Middle frontal gyrus (tissue), 1 donor: ENCODE measurements at regions not wholly inside any gene's neighbourhood (a gene's known extent, or its start where the extent isn't known, plus 50 kb on each side); places are given as distances from the start of the nearest gene placed in this dataset.
A peak's percentile ranks its signal among the peaks of the same experiment; 100 is the strongest.
"Not testable (repeated sequence)": the region's sequence is repeated elsewhere in the genome, so short reads cannot be mapped to it uniquely, and the experiment has no call there.

Experiments
- DNase-seq: peaks from one replicate; pipeline ENCODE4 v3.0.0-alpha.2; 2015; ENCODE audit warnings: low spot score; ENCODE audit errors: extremely low spot score

DNA sequence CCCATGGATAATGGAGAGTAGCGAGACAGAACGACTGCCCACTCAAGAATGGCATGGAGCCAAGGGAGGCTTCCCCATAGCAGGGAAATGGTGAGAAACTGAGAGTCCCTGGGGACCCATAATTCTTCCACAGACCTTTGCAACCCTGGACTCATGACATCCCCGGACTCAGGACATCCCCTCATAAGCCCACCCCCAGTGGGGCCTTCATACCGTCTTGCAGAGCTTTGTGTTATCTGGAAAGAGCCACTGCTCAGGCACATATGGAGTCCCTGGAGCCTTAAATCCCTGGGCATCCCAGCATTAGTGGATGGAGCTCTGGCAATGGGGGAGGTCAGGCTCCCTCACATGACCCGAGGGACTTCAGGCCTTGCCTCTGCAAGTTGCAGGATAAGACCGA, 865.4 kb upstream of the ARRDC3 start:
- DNase-seq, result no peak

DNA sequence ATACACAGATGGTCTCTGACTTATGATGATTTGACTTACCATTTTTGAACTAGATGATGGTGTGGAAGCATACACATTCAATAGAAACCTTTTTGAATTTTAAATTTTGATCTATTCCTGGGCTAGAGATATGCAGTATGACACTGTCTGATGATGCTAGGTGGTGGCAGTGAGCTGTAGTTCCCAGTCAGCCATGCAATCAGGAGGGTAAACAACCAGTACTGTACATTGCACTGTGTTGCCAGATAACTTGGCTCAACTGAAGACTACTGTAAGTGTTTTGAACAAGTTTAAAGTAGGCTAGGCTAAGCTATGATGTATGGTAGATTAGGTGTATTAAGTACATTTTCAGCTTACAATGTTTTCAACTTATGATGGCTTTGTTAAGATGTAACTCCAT, 859.1 kb upstream of the ARRDC3 start:
- no peak for DNase-seq

DNA sequence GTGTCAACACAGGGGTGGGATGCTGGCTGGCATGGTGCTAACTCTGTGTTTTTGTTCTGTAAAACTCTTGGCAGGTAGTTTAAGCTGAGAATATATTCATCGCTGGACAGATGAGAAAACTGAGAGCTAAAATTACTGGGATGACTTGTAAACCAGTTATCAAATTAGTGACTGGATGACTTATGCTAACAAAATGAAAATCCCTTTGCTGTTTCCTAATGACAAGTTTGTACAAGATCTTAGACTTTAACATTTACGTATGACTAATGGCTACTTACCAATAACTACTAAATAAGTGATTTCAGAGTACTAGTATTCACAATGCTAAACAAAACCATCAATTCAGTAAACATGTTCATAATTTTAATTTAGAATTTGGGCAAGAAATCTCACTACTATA, 854.8 kb upstream of the ARRDC3 start:
- no peak for DNase-seq

DNA sequence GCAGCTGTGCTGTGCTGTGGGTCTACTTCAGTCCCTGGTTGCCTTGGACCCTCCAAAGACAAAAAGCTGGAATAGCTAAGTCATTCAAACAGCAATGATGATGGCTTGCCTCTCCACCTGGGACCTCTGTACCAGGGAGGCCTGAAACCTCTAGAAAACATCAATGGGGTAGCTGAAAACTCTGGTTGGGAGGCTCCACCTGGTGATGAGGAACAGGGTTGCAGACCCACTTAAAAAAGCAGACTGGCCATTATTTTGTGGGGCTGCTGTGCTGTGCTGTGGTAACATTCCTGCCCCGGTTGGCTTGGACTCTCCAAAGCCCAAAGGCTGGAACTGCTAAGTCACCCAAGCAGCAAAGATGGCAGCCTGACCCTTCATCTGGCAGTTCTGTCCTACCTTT, 839.3 kb upstream of the ARRDC3 start:
- DNase-seq, result no peak

DNA sequence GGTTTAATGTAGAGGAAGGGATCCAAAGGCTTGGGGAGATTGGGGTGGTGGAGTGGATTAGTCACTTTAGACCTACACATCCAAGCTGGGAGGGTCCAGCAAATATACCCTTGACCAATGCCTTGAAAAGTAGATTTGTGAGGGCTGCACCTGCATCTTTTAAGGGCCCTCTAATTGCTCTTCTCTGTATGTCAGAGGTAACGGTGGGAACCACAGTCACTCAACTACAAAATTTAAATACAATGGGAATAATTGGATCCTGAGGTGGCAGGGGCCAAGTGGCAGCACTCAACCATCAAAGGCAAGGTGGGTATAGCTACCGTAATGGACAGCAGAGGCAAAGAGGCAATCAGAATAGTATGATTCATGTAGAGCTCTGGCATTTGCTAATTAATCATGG, 833.7 kb upstream of the ARRDC3 start:
- not testable (repeated sequence) for DNase-seq

DNA sequence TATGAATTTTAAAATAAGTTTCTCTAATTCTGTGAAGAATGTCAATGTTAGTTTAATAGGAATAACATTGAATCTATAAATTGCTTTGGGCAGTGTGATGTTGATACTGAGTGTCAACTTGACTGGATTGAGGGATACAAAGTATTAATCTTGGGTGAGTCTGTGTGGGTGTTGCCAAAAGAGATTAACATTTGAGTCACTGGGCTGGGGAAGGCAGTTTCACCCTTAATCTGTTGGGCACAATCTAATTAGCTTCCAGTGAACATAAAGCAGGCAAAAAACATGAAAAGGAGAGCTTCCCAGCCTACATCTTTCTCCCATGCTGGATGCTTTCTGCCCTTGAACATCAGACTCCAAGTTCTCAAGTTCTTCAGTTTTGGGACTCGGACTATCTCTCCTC, 832.0 kb upstream of the ARRDC3 start:
- no peak for DNase-seq

DNA sequence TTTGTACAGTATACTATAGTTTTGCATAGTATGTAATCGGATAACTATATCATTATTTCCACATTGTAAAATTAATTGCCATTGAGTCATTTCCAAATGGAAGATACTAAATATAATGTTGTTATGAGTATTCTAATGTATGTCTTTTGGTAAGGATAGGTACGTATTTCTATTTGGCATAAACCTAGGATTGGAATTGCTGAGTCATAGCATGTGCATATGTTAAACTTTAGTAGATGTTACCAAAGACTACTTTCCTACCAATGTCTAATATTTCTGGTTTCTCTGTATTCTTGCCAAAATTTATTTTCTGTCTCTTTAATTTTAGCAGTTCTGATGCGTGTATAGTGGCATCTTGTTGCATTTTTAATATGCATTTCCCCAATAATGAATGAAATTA, 825.1 kb upstream of the ARRDC3 start:
- no peak for DNase-seq

DNA sequence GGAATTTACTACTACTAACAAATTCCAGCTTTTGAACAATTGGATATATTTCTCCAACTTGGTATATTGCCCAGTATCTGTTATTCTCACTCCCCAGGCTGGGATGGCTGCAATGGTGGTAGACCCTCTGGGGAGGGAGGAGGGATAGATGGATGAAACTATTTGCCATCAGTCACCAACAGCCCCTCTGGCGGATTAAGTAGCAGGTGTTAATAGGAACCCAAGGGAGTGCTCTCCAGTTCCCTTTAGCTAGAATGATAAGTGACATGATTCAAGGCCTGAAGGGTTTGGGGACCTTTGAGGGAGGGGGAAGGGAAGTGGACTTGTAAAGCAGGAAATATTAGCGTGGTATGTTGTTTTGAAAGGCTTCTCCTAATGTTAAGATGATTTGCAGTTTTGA, 824.0 kb upstream of the ARRDC3 start:
- DNase-seq, result no peak

DNA sequence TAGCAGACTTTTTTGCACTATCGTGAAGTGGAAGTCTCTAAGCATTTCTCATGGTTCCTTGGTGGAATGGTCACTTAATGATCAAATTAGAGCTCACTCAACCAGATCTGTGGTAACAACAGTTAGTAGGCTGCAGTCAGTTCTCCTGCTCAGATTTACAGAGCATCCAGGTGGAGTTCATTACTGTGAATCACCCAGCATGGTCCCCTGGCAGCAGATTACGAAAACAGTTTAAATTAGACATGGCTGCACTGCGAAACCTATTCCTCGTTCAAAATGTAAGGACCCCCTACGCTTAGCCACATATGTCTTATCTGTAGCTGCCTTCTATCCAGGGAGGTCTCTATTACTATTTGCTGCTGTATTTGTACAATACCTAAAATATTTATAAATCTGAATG, 823.6 kb upstream of the ARRDC3 start:
- no peak for DNase-seq

DNA sequence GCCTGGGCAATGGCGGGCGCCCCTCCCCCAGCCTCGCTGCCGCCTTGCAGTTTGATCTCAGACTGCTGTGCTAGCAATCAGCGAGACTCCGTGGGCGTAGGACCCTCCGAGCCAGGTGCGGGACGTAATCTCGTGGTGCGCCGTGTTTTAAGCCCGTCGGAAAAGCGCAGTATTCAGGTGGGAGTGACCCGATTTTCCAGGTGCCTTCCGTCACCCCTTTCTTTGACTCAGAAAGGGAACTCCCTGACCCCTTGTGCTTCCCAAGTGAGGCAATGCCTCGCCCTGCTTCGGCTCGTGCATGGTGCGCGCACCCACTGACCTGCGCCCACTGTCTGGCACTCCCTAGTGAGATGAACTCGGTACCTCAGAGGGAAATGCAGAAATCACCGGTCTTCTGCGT, 815.9 kb upstream of the ARRDC3 start:
- DNase-seq, result not testable (repeated sequence)

DNA sequence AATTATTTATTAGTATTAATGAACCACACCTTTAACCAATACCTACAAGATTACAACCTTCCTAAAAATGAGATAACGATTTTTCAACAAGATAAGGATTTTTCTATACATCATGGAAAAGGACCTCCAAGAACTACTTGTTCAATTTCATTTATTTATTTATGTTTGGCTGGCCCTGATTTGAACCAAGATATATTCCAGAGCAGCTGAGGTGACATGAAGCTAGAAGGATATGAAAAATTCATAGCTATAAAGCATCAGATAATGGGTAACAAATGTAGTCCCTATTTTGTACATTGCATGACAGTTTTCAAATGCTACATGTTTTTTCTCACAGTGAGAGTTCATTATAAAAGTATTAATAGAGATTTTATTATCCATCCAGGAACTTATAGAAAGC, 798.5 kb upstream of the ARRDC3 start:
- DNase-seq, result no peak

DNA sequence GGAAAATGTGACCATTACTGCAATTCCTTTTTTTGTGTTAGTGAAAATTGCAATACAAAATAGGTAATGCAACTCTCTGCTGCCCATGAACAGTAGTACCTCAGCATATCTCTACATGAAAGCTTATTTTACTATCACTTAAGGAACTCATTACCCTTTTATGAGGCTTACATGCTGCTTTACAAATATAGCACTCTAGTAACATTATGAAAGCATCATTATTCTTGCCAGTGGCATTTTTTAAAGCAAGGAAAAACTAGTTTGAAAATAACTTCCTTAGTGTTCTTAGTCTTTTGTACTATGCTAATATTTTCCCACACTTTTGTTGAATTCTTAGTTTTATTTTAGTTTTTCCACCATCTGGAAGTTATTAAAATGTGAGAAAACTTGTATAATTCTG, 797.3 kb upstream of the ARRDC3 start:
- peak; percentile 8 for DNase-seq

DNA sequence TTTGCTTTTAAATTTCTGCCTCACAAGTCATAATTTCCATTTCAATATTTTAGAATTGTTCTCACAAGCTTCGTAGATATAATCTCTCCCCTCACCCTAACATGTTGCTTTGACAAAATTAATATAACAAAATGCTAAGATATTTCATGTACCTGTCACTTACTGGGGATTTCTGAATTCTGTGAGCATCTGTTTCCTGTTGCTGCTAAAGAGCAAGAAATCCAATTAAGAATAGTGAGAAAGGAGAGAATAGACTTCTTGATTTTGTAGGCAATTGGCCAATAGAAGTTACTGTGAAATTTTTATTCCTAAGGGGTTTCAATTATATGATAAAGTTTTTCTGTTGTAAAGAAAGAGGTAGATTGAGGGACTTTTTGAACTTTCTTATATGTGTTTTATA, 796.5 kb upstream of the ARRDC3 start:
- no peak for DNase-seq

DNA sequence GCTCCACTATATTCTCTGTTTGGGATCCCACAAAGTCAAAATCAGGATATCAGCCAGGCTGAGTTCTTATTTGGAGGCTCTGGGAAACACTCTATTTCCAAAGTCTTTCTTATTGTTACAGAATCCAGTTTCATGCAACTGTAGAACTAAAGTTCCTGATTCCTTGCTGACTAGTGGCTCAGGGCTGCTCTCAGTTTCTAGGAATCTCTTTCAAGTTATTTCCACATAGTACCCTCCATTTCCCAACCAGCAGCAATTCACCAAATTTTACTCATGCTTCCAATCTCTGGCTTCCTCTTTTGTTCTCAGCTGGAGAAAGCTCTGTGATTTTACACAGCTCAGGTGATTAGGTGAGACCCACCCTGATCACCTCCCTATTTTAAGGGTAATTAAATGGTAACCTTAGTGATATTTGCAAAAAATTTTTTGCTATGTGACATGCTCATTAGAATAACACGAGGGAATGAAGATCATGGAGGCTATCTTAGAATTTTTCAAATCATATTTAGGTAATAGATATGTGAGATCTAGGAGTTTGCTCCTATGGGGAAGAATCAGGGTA, 794.9 kb upstream of the ARRDC3 start:
- no peak for DNase-seq

DNA sequence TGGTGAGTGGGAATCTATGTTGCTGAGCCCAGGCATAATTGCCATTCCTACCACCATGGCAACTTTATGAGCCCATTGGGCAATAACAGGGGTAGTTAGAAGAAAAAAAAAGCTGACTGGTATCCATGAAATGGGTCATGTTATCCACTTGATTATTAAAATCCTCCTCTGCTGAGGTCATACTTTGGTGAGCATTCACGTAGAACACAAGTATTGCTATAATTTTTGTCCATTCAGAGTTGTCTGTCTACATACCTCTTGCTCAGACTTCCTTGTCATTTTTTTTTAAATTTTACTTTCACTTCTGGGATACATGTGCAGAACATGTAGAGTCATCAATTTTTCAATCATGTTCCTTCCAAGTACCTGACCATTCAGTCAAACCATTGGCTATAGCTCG, 780.8 kb upstream of the ARRDC3 start:
- no peak for DNase-seq

DNA sequence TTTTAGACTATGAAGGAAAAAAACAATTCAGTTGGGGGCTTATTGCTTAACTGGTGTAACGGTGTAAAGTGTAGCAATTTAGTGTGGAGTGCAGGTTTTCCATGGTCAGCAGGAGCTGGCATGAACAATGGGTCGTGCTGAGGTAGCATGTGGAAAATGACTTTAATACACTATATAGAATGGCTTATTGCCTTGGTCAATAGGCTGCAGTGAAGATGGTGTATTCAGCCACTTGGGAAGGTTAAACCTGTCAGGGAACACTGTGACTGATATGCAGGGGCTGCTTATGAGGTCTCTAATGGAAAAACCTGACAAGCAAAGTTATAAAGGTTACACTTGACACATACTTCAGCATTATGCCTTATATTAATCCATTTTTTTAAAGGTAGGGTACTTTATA, 764.7 kb upstream of the ARRDC3 start:
- DNase-seq, result no peak

DNA sequence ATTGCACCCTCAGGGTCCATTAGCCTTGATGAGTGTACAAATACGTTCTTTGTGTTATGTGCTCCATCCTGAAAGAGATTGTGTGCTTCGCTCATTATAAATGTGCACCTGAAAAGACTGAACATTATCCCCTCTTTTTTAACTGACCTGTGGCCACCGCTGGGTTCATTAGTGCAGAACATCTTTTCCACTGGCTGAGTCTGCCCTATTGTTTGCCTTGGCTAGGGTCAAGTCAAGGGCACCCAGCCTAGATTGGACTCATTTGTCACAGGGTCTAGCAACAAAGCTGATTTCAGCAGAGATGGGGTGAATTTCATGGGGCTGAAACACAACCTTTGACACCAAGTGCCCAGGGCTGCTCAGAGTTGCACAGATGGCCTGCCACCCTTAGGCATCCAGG, 764.1 kb upstream of the ARRDC3 start:
- no peak for DNase-seq

DNA sequence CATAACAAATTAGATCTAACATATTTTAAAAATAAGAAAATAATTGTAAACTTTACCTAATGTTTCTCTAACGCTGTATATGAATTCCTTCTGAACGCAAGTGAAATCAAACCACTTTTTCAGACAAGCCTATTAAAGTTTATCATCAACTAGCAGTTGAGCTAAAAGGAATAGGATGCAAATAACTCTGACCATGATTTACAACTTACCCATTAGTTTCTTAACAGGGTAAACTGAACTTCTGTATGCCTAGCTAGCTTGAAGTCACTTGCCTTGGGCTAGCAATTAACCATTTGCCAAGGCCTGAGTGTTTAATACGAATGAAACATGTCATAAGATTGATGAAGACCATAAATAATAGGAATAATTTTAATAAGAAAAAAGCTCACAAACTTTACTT, 762.7 kb upstream of the ARRDC3 start:
- DNase-seq, result no peak

DNA sequence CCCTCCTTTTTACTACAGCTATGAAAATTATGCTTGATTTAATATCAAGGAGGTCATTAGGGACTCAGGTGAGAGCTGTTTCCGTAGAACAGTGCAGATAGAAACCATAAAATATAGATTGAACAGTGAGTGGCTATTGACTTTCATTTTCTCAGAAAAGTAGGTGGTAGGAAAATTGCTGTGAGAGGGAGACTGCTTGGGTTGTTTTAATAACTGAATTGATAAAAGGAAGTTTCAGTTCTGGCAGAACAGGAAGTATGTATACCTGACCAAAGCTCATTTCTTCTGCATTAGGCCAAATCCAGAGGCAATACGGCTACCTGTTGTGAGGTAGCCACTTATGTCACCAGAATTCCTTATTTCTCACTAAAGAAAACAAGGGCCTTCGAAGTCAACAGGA, 761.7 kb upstream of the ARRDC3 start:
- no peak for DNase-seq

DNA sequence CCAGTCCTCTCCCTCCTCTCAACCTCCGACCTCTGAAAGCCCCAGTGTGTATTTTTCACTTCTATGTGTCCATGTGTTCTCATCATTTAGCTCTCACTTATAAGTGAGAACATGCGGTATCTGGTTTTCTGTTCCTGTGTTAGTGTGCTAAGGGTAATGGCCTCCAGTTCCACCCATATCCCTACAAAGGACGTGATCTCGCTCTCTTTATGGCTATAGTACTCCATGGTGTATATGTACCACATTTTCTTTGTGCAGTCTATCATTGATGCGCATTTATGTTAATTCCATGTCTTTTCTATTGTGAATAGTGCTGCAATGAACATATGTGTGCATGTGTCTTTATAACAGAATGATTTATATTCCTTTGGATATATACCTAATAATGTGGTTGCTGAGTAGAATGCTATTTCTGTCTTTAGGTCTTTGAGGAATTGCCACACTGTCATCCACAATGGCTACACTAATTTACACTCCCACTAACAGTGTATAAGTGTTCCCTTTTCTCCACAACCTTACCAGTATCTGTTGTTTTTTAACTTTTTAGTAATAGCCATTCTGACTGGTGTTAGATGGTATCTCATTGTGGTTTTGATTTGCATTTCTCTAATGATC, 749.3 kb upstream of the ARRDC3 start:
- DNase-seq, result not testable (repeated sequence)

DNA sequence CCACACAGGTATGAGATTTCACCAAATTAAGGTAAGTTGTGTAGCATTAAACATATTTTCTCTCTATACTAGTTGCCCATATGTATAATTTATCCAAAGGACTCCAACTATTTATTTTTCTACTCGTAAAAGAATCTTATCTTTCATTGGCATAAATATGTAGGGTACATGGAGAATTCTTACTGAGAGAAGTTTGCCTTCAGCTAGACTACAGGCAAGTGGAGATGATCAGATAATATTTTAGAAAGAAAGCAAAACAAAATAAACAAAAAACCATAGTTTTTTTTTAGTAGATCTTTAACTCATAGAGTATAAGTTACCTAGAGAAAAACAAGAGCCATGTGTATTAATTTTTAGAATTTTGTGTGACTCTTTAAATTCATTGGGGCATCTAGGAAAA, 743.1 kb upstream of the ARRDC3 start:
- DNase-seq, result no peak

DNA sequence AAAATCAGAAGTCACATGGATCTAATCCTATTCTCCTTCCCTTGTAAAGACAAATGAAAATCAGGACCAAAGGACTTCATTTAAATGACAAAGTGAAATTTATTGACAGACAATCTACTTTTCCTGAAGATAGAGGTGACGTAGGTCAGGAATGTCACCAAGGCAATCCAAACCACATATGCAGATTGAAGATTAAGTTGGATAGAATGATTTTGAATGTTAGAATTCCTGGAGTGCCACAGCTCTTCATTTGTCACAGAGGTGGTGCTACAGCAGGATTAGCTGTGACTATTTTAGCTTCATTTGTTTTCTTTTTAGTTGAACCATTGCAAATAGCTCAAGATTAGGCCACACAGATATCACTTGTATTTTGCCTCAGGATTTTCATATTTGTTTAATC, 736.0 kb upstream of the ARRDC3 start:
- no peak for DNase-seq

DNA sequence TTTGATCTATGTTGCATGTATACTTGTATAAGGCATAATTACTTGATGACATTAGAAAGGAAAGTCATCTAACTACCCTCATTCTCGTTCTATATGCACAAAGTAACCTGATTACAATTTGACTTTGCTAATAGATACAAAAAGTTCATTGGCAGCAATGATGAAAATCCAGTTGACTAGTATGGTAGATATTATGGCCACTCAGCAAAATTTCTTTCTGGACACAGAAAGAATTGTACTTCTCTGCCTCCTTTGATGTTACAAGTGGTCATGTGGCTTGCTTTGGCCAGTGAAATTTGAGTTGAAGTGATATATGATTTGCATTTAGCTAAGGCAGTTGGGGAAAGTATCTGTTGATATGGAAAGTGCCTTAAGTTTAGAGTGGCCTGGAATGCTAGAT, 723.7 kb upstream of the ARRDC3 start:
- no peak for DNase-seq

DNA sequence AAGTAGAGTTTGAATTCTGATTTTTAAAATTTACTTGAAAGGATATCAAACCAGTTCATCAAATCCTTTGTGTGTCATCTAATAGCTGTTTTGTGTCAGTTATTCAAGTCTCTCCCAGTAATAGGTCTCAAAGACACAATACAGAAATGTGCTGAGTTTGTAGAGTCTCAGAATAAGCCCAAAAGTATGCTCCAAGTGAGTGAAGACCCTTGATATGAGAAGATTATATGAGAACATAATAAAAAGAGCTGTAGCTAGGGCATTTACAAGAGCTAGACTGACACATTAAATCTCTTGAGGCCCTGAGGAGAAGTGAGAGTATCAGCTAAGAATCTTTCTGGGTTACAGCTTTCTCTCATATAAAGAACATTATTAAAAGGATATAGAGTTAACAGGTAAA, 721.0 kb upstream of the ARRDC3 start:
- no peak for DNase-seq
